ES-I3 (cell line): ENCODE measurements at regions not wholly inside any gene's neighbourhood (a gene's known extent, or its start where the extent isn't known, plus 50 kb on each side); places are given as distances from the start of the nearest gene placed in this dataset.
"Not testable (repeated sequence)": the region's sequence is repeated elsewhere in the genome, so short reads cannot be mapped to it uniquely, and the experiment has no call there.

ENCODE experiments used
- H3K36me3 ChIP-seq: 2 replicates; pipeline ENCODE4 v1.6.1; 2013; ENCODE audit warnings: mild to moderate bottlenecking, low read length, control low read depth, moderate library complexity; ENCODE audit not compliant: insufficient read depth
- H3K4me1 ChIP-seq: 2 replicates; pipeline ENCODE4 v1.6.1; 2013; ENCODE audit warnings: mild to moderate bottlenecking, control low read depth, low read length; ENCODE audit not compliant: insufficient read depth
- H3K9ac ChIP-seq: 2 replicates; pipeline ENCODE4 v1.6.1; 2013; ENCODE audit warnings: low read depth, mild to moderate bottlenecking, low read length, moderate library complexity
- H3K9me3 ChIP-seq: 2 replicates; pipeline ENCODE4 v1.6.1; 2013; ENCODE audit warnings: mild to moderate bottlenecking, low read length, moderate library complexity; ENCODE audit not compliant: control insufficient read depth, insufficient read depth

- Histone ChIP-seq H3K4me1 (no peaks in the 10 kb centered on the region), H3K9me3 (no peaks in the 10 kb centered on the region)
These were observed 403.9 kb downstream of the LIG4 start for GRCh38 chr13:107811233-107812013.

GRCh38 chr13:107809125-107809524 is 406.2 kb downstream of the LIG4 start:
- no peaks in the 10 kb centered on the region for H3K4me1 ChIP-seq
- no peaks in the 10 kb centered on the region for H3K9me3 ChIP-seq
- H3K9ac ChIP-seq: no peak overlapping the region
- no peaks in the 10 kb centered on the region for H3K36me3 ChIP-seq

More at GRCh38 chr13:107811233-107812013, 403.9 kb downstream of the LIG4 start:
- H3K9ac ChIP-seq: no peak overlapping the region
- no peaks in the 10 kb centered on the region for H3K36me3 ChIP-seq

- no peaks in the 10 kb centered on the region for H3K4me1 ChIP-seq
- H3K9me3 ChIP-seq: no peaks in the 10 kb centered on the region
- H3K9ac ChIP-seq: no peak overlapping the region
- H3K36me3 ChIP-seq: no peaks in the 10 kb centered on the region
These were observed 406.9 kb downstream of the LIG4 start for GRCh38 chr13:107808389-107808788.

- Histone ChIP-seq H3K9ac (no peak overlapping the region), H3K36me3 (no peaks in the 10 kb centered on the region), H3K4me1 (no peaks in the 10 kb centered on the region), H3K9me3 (no peaks in the 10 kb centered on the region)
These were observed 407.8 kb downstream of the LIG4 start for GRCh38 chr13:107807306-107808073.

- Histone ChIP-seq H3K9ac (no peak overlapping the region), H3K4me1 (no peaks in the 10 kb centered on the region), H3K36me3 (no peaks in the 10 kb centered on the region), H3K9me3 (no peaks in the 10 kb centered on the region)
These were observed 408.6 kb downstream of the LIG4 start for GRCh38 chr13:107806726-107807125.

GRCh38 chr13:107803822-107804495 is 411.4 kb downstream of the LIG4 start:
- H3K9me3 ChIP-seq: no peaks in the 10 kb centered on the region
- H3K9ac ChIP-seq: no peak overlapping the region
- H3K36me3 ChIP-seq: no peaks in the 10 kb centered on the region
- no peaks in the 10 kb centered on the region for H3K4me1 ChIP-seq

- no peaks in the 10 kb centered on the region for H3K4me1 ChIP-seq
- H3K9ac ChIP-seq: no peak overlapping the region
- H3K9me3 ChIP-seq: no peaks in the 10 kb centered on the region
- no peaks in the 10 kb centered on the region for H3K36me3 ChIP-seq
These were observed 413.7 kb downstream of the LIG4 start for GRCh38 chr13:107801621-107802020.

GRCh38 chr13:107799001-107799400 is 416.3 kb downstream of the LIG4 start:
- H3K9ac ChIP-seq: no peak overlapping the region
- H3K36me3 ChIP-seq: no peaks in the 10 kb centered on the region
- no peaks in the 10 kb centered on the region for H3K9me3 ChIP-seq
- no peaks in the 10 kb centered on the region; the same call in 1 of the 2 replicates for H3K4me1 ChIP-seq

- Histone ChIP-seq H3K36me3 (no peaks in the 10 kb centered on the region), H3K9me3 (no peaks in the 10 kb centered on the region), H3K4me1 (no peaks in the 10 kb centered on the region; the same call in 1 of the 2 replicates), H3K9ac (no peak overlapping the region)
These were observed 424.9 kb downstream of the LIG4 start for GRCh38 chr13:107790397-107790796.

GRCh38 chr13:107788464-107789165 is 426.7 kb downstream of the LIG4 start:
- no peaks in the 10 kb centered on the region for H3K36me3 ChIP-seq
- H3K9me3 ChIP-seq: no peaks in the 10 kb centered on the region
- no peaks in the 10 kb centered on the region for H3K4me1 ChIP-seq
- no peak overlapping the region for H3K9ac ChIP-seq

GRCh38 chr13:107782646-107783045 is 432.7 kb downstream of the LIG4 start:
- not testable (repeated sequence) for H3K9me3 ChIP-seq, H3K36me3 ChIP-seq, H3K4me1 ChIP-seq, H3K9ac ChIP-seq

GRCh38 chr13:107778094-107778493 is 437.2 kb downstream of the LIG4 start:
- Histone ChIP-seq H3K9ac (no peak overlapping the region), H3K9me3 (0 out of 2 replicates have a peak, but pooled peaks cover 4% of the 10 kb centered on the region), H3K4me1 (no peaks in the 10 kb centered on the region), H3K36me3 (no peaks in the 10 kb centered on the region)

GRCh38 chr13:107770541-107770940 is 444.8 kb downstream of the LIG4 start:
- peaks cover 8% of the 10 kb centered on the region; the same call in 1 of the 2 replicates for H3K4me1 ChIP-seq
- H3K36me3 ChIP-seq: no peaks in the 10 kb centered on the region
- H3K9ac ChIP-seq: no peak overlapping the region
- no peaks in the 10 kb centered on the region for H3K9me3 ChIP-seq

GRCh38 chr13:107767119-107767518 is 448.2 kb downstream of the LIG4 start:
- no peaks in the 10 kb centered on the region for H3K9me3 ChIP-seq
- H3K36me3 ChIP-seq: no peaks in the 10 kb centered on the region
- no peak overlapping the region for H3K9ac ChIP-seq
- H3K4me1 ChIP-seq: peaks cover 8% of the 10 kb centered on the region; the same call in 1 of the 2 replicates
